LNCAP (cell line): ENCODE measurements at regions not wholly inside any gene's neighbourhood (a gene's known extent, or its start where the extent isn't known, plus 50 kb on each side); places are given as distances from the start of the nearest gene placed in this dataset.

Source experiments
- CTCF ChIP-seq: fragments of 450-650 bp; IDR thresholded peaks from 2 replicates; pipeline ENCODE4 v1.5.1; 2017; ENCODE audit warnings: mild to moderate bottlenecking

GRCh38 chr1:80113168-80114038 is 1106.9 kb upstream of the ADGRL4 start:
- no peak for TF ChIP-seq CTCF

- TF ChIP-seq CTCF = no peak
Measured at GRCh38 chr1:80101159-80101558, 1094.6 kb upstream of the ADGRL4 start.

GRCh38 chr1:80099713-80100112 is 1093.2 kb upstream of the ADGRL4 start:
- no peak for TF ChIP-seq CTCF

- TF ChIP-seq CTCF = no peak
Measured at GRCh38 chr1:80085067-80085466, 1078.5 kb upstream of the ADGRL4 start.

- TF ChIP-seq CTCF = no peak
Measured at GRCh38 chr1:80083892-80084291, 1077.4 kb upstream of the ADGRL4 start.

GRCh38 chr1:80076469-80076868 is 1069.9 kb upstream of the ADGRL4 start:
- TF ChIP-seq CTCF = no peak

GRCh38 chr1:80075351-80075750 is 1068.8 kb upstream of the ADGRL4 start:
- TF ChIP-seq CTCF = no peak

GRCh38 chr1:80072563-80072962 is 1066.0 kb upstream of the ADGRL4 start:
- TF ChIP-seq CTCF = no peak
